ENCODE measurements at regions not wholly inside any gene's neighbourhood (a gene's known extent, or its start where the extent isn't known, plus 50 kb on each side); places are given as distances from the start of the nearest gene placed in this dataset.

- TF ChIP-seq CTCF (IDR thresholded peaks at IDR 0.05; ENCODE audit: low read length) (no peak), EZH2phosphoT487 (IDR thresholded peaks at IDR 0.05; ENCODE audit: low read length) (no peak)
Observed at GRCh38 chr5:57745029-57745428, 262.4 kb upstream of the ACTBL2 start.

Data from MM.1S (cell line).